SK-N-SH (cell line): ENCODE measurements at regions not wholly inside any gene's neighbourhood (a gene's known extent, or its start where the extent isn't known, plus 50 kb on each side); places are given as distances from the start of the nearest gene placed in this dataset.

Experiments
- EP300 ChIP-seq, 2 experiments: IDR thresholded peaks; 2 replicates each; pipeline versions ENCODE4 v1.4.0 to v1.6.1; 2012; ENCODE audit warnings: borderline replicate concordance in 1 of 2, low read depth in 1 of 2, low read length in 1 of 2
- RFX5 ChIP-seq: IDR thresholded peaks from 2 replicates; pipeline ENCODE4 v1.6.1; 2012; ENCODE audit warnings: mild to moderate bottlenecking, improper control_type of control experiment, low read length
- SIN3A ChIP-seq: IDR thresholded peaks from 2 replicates; pipeline ENCODE4 v1.6.1; 2012; ENCODE audit warnings: low read depth, mild to moderate bottlenecking, low read length, moderate library complexity, borderline replicate concordance
- TF ChIP-seq, protein P1 (sequence below): fragments of 200-600 bp; sonication (generic); IDR thresholded peaks from 2 replicates; pipeline ENCODE4 v1.6.1; 2017; ENCODE audit warnings: antibody characterized with exemption, mild to moderate bottlenecking, moderate library complexity
- TF ChIP-seq, protein P2 (sequence below): IDR thresholded peaks from 2 replicates; pipeline ENCODE4 v1.6.1; 2012; ENCODE audit warnings: mild to moderate bottlenecking, low read depth, low read length, moderate library complexity

DNA sequence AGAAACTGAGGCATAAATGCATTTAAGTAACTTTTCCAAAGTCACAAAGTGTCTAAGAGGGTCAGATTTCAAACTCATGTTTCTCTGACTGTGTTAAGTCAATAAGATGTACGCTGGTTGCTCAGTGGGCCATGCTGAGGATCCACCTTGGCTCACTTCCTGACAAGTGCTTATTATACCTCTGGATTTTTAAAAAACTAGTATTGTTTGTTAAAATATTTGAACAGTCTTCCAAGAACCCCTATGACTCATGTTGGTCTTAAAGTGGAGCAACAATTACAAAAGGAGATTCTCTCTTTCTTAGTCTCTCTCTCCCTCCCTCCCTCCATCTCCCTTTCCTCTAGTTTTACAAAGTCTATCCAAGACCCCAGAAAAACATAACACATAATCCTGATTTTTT is 1050.2 kb downstream of the AGBL1 start:
- TF ChIP-seq, protein P1, sequence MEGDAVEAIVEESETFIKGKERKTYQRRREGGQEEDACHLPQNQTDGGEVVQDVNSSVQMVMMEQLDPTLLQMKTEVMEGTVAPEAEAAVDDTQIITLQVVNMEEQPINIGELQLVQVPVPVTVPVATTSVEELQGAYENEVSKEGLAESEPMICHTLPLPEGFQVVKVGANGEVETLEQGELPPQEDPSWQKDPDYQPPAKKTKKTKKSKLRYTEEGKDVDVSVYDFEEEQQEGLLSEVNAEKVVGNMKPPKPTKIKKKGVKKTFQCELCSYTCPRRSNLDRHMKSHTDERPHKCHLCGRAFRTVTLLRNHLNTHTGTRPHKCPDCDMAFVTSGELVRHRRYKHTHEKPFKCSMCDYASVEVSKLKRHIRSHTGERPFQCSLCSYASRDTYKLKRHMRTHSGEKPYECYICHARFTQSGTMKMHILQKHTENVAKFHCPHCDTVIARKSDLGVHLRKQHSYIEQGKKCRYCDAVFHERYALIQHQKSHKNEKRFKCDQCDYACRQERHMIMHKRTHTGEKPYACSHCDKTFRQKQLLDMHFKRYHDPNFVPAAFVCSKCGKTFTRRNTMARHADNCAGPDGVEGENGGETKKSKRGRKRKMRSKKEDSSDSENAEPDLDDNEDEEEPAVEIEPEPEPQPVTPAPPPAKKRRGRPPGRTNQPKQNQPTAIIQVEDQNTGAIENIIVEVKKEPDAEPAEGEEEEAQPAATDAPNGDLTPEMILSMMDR, result no peak
- no peak for TF ChIP-seq RFX5
- no peak for TF ChIP-seq EP300 (IDR thresholded peaks at IDR 0.05; ENCODE audit: borderline replicate concordance in 1 of 2, low read depth in 1 of 2, low read length in 1 of 2)
- TF ChIP-seq, protein P2, sequence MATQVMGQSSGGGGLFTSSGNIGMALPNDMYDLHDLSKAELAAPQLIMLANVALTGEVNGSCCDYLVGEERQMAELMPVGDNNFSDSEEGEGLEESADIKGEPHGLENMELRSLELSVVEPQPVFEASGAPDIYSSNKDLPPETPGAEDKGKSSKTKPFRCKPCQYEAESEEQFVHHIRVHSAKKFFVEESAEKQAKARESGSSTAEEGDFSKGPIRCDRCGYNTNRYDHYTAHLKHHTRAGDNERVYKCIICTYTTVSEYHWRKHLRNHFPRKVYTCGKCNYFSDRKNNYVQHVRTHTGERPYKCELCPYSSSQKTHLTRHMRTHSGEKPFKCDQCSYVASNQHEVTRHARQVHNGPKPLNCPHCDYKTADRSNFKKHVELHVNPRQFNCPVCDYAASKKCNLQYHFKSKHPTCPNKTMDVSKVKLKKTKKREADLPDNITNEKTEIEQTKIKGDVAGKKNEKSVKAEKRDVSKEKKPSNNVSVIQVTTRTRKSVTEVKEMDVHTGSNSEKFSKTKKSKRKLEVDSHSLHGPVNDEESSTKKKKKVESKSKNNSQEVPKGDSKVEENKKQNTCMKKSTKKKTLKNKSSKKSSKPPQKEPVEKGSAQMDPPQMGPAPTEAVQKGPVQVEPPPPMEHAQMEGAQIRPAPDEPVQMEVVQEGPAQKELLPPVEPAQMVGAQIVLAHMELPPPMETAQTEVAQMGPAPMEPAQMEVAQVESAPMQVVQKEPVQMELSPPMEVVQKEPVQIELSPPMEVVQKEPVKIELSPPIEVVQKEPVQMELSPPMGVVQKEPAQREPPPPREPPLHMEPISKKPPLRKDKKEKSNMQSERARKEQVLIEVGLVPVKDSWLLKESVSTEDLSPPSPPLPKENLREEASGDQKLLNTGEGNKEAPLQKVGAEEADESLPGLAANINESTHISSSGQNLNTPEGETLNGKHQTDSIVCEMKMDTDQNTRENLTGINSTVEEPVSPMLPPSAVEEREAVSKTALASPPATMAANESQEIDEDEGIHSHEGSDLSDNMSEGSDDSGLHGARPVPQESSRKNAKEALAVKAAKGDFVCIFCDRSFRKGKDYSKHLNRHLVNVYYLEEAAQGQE, result no peak
- TF ChIP-seq SIN3A, result no peak
